OCI-LY3 (cell line): ENCODE measurements at regions not wholly inside any gene's neighbourhood (a gene's known extent, or its start where the extent isn't known, plus 50 kb on each side); places are given as distances from the start of the nearest gene placed in this dataset.

Experiments
- EZH2phosphoT487 ChIP-seq: fragments of 200-600 bp; shearing (Covaris generic); IDR thresholded peaks from 2 replicates; pipeline ENCODE4 v1.6.1; 2018; ENCODE audit warnings: antibody characterized with exemption, mixed run types, low read depth
- TF ChIP-seq, protein P1 (sequence below): fragments of 200-600, 300-600 bp; sonication (generic); IDR thresholded peaks from 2 replicates; pipeline ENCODE4 v1.5.1; 2014; ENCODE audit warnings: antibody characterized with exemption, low read length, low read depth

DNA sequence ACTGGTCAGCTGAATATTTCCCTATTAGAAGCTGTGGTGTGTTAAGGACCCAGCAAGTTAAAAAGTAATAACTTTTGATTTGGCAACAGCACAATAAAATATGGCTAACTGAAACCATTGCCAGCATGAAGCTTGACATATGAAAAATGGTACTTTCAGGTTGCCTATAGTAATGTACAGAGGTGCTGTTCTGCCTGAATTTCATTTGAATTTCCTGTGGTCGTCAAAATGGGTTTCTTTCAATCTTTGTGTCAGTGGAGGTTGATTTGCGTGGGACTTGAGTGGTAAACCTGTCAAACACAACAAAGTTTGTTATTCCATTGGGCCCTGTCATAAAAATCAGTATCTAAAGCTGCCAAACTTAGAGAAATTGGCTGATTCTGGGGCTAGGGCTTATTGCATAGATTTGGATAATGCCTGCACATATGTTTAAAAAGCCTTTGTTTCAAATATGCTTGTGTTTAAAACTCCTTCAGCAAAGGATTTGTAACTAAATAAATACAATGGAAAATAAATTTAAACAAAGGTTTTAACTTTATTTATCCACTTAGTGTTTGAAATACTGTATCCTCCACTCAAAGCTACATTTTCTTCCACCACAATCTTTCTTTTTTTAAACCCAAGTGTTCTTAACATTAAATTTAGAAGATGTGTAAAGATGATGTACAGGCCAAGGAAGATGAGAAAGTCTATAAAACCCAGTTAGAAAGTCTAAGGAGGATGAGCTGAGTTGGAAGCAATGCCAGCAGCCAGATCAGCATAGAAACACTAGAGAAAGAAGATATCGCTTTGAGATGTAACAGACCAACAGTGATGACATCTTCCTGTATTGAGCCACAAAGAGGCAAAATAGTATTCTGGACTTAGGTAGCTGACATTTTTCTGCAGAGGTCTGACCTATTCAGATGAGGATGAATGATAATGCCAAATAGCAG lies 134.8 kb upstream of the GIMD1 start:
- TF ChIP-seq, protein P1, sequence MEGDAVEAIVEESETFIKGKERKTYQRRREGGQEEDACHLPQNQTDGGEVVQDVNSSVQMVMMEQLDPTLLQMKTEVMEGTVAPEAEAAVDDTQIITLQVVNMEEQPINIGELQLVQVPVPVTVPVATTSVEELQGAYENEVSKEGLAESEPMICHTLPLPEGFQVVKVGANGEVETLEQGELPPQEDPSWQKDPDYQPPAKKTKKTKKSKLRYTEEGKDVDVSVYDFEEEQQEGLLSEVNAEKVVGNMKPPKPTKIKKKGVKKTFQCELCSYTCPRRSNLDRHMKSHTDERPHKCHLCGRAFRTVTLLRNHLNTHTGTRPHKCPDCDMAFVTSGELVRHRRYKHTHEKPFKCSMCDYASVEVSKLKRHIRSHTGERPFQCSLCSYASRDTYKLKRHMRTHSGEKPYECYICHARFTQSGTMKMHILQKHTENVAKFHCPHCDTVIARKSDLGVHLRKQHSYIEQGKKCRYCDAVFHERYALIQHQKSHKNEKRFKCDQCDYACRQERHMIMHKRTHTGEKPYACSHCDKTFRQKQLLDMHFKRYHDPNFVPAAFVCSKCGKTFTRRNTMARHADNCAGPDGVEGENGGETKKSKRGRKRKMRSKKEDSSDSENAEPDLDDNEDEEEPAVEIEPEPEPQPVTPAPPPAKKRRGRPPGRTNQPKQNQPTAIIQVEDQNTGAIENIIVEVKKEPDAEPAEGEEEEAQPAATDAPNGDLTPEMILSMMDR = no peak
- TF ChIP-seq EZH2phosphoT487 = no peak
